ENCODE measurements at regions not wholly inside any gene's neighbourhood (a gene's known extent, or its start where the extent isn't known, plus 50 kb on each side); places are given as distances from the start of the nearest gene placed in this dataset.

GRCh38 chr22:26732284-26732683 is 74.9 kb downstream of the MIAT start:
- DNase-seq, result no peak

GRCh38 chr22:26734339-26735018 is 77.1 kb downstream of the MIAT start:
- no peak for DNase-seq

GRCh38 chr22:26735019-26735409 is 77.6 kb downstream of the MIAT start:
- DNase-seq, result no peak

- no peak for DNase-seq
These were observed 79.9 kb downstream of the MIAT start for GRCh38 chr22:26737262-26737661.

DNA sequence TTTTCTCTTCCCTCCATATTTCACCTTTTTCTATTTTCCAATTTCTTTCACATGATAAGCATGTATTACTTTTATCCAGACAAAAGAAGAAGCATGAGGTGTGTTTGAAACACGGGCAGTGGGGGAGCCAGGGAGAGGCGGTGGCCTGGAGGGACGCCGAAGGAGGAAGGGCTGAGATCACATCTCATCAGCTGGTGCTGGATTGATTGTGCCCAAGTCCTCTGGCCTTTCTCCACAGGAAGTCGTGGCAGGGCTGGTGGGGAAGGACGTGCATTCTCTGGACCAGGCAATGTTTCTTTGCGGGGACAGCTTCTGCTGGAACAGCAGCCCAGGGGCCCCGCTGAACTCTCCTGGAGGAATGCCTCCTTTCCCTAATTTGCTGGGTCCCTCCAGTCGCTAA is 82.9 kb downstream of the MIAT start:
- no peak for DNase-seq

DNA sequence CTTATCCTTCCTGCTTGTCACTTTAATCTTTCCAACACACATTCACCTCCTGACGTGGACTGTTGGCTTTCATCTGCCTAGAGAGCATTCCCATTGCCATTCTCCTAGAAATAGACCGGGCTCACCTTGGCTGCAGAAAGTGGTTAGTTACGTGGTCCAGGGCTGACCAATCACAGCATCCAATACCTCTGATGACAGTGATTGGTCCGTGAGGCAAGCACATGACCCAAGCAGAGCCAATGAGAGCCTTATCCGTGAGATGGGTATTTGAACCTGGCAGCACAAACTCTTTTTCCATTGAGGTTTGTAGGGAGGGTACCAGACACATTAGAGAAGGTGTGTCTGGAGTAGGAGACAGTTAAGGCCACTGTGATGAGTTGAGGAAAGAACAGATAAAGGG is 85.8 kb downstream of the MIAT start:
- DNase-seq, result no peak

- DNase-seq, result no peak
These were observed 87.8 kb downstream of the MIAT start for GRCh38 chr22:26744892-26745808.

DNA sequence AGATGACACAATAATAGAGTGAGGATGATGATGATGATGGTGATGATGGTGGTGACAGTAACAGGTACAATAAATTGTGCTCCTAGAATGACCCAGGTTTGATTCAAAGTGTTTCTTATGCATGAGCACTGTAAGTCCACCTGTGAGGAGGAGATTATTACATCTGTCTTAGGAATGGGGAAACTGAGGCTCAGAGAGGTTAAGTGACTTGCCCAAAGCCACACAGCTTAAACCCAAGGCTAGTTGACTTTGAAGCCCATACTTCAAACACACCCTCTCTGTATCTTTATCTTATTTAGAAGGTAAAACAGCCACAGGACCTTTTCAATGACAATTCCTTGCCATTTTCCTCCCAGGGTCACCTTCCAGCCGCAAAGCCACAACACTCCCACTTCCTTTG is 88.9 kb downstream of the MIAT start:
- DNase-seq, result no peak

DNA sequence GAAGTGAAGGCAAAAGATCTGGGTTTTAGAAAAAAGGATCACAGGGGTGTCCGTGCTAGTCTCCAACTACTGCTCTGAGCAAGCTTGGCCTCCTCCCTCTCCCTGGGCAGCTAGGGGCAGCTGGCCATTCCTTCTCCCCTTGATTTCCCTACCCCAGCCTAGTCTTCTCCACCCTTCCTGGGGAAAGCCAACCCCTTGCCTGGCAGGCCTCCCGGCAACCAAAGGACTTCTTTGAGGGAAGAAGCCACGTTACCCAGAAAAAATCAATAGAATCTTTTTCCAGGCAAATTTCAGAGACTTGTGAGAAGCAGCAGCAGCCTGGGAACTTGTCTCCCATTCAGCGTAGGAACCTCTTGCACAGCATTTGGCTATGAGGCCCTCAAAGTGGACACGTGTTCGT is 91.5 kb downstream of the MIAT start:
- no peak for DNase-seq

- no peak for DNase-seq
These were observed 93.8 kb downstream of the MIAT start for GRCh38 chr22:26751217-26751616.

DNA sequence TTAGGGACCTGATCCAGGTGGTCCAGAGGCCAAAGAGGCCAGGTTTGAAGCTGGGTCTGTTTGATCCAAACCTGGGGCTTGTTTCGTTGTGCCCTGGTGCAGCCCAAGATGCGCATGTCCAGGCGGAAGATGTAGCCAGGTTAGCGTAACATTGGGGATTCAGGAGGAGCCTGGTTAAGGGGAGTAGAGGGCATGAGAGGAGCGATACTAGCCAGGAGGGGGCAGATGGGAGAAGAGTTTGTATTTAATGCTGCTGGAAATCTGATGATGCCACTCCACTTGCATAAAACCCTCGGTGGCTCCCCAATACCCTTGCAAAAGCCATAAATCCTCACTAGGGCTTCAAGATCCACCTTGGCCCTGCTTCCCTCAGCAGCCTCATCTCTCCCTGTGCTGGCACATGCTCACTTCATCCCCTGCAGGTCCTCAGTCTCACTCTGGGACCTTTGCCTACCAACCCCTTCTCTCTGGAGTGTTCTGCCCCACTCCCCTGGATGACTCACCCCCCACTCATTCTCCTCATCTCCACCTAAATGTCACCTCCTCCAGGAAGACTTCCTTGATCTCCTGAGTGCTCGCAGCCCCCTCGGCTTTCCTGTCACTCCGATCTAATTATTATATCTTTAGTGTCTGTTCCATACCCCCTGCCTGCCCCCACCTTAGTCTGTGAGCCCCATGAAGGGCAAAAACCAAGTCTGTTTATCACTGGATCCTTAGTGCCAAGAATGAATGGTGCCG is 95.9 kb downstream of the MIAT start:
- DNase-seq, result no peak

GRCh38 chr22:26756675-26757293 is 99.4 kb downstream of the MIAT start:
- peak; percentile 17 for DNase-seq

GRCh38 chr22:26757496-26757895 is 100.1 kb downstream of the MIAT start:
- no peak for DNase-seq

GRCh38 chr22:26762503-26763472 is 105.4 kb downstream of the MIAT start:
- DNase-seq, result no peak

- no peak for DNase-seq
These were observed 106.4 kb downstream of the MIAT start for GRCh38 chr22:26763633-26764361.

GRCh38 chr22:26766510-26767350 is 109.3 kb downstream of the MIAT start:
- DNase-seq, result no peak

DNA sequence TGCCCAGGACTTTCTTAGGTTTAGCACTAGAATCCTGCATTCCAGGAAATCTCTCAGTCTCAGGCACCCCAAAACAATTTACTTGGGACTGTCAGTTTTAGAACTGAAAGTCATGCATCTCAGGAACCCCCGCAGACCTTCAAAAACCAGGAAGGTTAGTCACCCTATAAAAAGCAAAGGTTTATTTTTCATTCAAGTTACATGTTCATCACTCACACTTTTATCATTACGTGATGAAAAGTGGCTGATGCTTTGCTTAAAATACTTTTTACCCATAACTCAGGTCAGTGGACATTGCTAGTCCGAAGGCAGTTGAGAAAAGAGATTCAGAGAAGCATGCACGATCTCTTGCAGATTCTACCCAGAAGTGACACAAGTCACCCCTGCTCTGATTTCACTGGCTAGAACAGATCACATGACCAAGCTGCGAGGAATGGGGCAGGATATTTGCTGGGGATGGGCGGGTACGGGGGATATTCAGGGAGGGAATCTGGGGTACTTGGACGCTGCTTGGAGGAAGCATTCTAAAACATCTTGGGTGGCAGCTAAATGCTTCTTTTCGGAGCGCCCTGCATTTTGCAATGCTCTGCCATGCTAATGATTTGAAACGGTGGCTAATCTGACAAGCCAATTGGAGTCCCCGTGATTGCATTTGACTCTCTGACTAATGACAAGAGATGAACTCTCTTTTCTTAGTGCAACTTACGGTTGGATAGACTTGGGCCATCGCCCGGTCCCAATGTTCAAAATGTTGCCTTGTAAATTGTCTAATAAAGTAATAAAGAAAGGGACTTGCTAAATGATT is 110.2 kb downstream of the MIAT start:
- no peak for DNase-seq

DNA sequence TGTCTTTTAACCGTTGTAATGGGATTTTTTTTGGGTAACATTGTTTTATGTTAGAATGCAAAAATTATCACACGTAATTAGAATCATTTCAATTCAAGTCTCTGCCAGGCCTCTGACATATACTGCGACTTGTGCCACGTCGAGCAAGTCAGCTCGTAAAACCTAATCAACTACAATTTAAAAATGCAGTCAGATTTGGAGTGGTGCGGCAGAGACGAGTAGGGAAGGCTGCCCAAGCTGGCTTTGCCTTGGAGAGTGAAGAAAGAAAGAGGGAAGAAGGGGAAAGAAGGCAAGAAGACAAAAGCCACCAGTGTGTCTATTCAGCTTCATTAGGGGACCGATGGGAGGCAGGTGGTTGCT is 110.7 kb downstream of the MIAT start:
- DNase-seq, result no peak

- no peak for DNase-seq
These were observed 111.6 kb downstream of the MIAT start for GRCh38 chr22:26768952-26769351.
